ENCODE measurements at regions not wholly inside any gene's neighbourhood (a gene's known extent, or its start where the extent isn't known, plus 50 kb on each side); places are given as distances from the start of the nearest gene placed in this dataset.

DNA sequence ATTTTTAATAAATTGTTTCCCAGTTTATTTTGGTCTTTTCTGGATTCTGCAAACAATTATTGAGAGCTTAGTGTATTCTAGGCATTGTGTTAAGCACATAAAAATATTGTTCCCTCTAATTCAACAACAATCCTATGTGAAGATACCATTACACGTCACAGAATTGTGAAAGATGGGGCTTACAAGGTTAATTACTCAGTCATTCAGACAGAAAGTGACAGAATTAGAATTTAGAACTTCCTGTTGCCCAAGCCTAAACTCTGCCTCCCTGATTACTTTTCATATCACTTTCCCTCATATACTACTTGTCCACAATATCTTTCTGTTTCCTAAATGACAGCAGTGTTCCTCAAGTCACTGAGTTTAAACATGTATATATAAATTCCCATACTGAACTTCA is 186.7 kb upstream of the VEGFC start:
- DNase-seq (ENCODE audit: low spot score) = no peak

DNA sequence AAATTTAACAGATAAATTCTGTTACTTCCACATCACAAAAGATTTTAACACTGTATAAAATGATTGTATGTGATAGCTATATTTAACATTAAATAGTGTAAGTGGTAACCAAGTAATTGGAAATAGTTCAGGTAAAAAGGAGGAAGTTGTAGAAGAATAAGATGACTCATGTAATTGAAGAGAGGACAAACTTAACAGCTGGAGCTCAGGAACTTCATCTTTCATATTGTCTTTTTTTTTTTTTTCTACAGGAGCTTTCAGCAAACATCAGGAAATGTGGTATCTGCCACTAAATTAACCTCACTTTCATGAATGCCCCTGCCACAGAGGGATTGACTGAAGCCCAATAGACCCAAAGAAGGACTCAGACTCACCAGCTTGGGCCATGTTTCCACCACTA is 188.4 kb upstream of the VEGFC start:
- DNase-seq (ENCODE audit: low spot score) = no peak

DNA sequence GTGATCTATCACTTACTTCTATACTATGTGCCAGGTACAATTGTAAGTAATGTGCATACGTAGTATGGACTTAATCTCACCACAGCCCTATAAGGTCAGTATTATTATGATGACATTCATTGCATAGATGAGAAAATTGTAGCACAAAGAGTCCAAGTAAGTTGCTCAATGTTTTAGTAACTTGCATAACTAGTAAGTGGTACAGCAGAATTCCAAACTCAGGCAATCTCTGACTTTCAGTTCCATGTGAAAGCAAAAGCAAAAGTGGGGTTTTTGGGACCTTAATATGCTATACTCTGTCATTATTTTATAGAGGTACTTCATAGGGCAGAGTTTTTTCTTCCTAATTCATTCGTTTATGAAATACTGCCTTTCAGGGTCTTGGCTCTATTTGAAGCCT is 188.8 kb upstream of the VEGFC start:
- DNase-seq (ENCODE audit: low spot score) = peak; percentile 35

GRCh38 chr4:176988226-176988625 is 195.5 kb upstream of the VEGFC start:
- peak; percentile 77 for DNase-seq (ENCODE audit: low spot score)

DNA sequence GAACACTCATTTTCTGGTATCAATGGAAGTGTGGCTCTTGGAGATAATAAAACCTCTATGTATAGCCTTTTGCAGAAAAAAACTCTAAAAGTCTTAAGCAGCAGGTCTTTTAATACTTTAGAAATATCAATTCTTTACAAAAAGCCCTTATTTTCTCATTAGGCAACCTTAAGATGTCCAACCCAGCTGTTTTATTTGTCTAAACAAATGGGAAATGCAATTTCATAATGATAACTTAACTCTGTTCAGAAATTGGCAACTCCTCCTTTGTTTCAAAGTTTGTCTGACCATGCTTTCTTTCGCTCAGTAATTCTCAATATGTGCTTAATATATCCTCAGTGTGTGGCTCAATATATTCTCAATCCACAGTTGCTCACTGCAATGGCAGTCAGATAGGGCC is 196.5 kb upstream of the VEGFC start:
- no peak for DNase-seq (ENCODE audit: low spot score)

DNA sequence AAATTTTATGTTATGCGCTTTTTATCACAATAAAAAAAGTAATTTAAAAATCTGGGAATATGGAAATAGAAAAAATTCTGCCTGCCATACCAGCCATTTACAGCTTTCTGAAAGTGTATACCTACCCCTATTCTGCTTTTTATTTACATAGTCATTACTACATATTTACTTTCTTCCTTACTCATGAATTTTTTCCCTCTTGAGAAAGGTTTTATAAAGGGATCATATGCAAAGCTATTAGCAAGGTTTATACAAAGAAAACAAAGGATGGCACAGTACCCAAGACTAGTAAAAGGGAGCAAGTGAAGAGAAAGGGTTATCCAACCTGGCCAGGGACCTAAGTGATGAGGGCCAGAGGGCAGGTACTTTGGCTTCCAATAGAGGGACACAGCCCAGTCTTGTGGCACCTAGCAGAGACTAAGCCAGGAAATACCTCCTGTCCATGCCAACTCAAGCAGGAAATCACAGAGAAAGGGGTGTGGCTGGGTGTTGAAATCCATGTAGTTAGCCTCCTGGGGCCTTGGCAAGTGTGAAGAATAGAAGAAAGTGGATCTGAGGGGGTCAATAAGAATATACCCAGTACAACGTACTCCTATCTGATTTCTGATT is 207.3 kb upstream of the VEGFC start:
- no peak for DNase-seq (ENCODE audit: low spot score)

GRCh38 chr4:177001271-177002175 is 208.8 kb upstream of the VEGFC start:
- DNase-seq (ENCODE audit: low spot score) = peak; percentile 15

- DNase-seq (ENCODE audit: low spot score) = no peak
Measured at GRCh38 chr4:177005674-177006230, 213.0 kb upstream of the VEGFC start.

- DNase-seq (ENCODE audit: low spot score) = peak; percentile 5
Measured at GRCh38 chr4:177006331-177006730, 213.6 kb upstream of the VEGFC start.

GRCh38 chr4:177008071-177008835 is 215.5 kb upstream of the VEGFC start:
- peak; percentile 20 for DNase-seq (ENCODE audit: low spot score)

- no peak for DNase-seq (ENCODE audit: low spot score)
Measured at GRCh38 chr4:177008836-177009501, 216.2 kb upstream of the VEGFC start.

DNA sequence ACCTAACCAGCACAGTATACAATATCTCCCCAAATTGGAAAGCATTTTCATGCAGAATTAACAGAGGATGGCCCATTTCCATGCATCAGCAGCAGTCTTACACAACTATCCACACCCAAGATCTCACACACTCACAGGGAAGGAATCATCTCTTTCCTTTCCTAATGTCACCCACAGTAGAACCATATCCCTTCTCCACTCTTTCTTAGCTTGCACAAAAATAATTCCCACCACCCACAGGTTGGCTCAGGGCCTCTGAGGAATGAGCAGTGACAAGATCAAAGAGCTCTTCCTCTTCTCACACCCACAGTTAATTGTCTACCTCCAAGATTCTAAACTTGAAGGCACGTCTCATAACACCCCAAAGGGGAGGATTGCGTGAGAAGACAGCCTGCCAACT is 217.7 kb upstream of the VEGFC start:
- DNase-seq (ENCODE audit: low spot score) = peak; percentile 6

DNA sequence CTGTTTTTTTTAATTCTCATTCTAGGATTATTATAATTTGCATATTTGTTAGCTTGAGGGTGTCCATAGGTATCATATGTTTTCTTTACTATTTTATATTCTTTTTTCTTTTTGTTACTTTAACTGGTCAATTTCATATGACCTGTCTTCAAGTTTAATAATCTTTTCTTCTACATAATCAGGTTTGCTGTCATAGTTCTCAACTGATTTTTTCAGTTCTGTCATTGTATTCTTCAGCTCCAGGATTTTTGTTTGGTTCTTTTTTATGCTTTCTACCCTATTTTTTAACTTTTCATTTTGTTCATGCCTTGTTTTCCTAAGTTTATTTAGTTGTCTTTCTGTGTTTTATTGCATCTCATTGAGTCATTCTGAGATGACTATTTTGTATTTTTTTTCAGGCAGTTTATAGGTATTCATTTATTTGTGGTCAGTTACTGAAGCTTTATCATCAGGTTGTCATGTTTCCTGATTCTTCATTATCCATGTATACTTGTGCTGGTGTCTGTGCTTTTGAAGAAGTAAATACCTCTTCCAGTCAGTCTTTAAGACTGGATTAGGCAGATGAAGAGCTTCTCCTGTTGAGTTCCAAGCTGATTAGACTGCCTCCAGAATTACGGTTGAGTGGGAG is 220.3 kb upstream of the VEGFC start:
- DNase-seq (ENCODE audit: low spot score) = no peak

DNA sequence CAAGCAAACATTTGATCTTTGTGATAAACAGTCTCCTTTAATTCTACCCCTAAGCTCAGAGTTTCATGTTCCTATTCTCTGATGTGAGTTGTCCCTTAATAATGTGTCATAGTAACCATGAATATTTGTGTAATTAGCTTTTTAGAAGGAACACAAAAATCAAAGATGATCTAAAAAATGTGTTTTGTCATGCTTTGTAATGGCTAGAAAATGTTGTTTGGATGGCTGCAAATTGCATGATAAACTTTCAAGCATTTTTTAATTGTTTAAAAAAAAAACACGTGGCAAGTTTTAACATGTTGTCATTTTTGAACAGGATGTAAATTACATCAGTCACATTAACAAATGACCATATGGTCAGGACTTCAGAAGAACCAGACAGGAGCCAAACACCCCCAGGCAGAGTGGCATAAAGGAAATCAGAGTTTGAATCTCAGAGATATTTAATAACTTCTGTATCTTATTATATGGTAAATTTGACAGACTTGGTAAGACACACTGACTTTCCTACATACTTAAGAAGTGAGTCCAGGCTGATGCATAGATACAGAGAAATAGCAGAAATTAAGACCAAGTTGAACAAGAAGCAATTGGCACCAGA is 223.9 kb upstream of the VEGFC start:
- peak; percentile 52 for DNase-seq (ENCODE audit: low spot score)

- no peak for DNase-seq (ENCODE audit: low spot score)
Measured at GRCh38 chr4:177023951-177024350, 231.2 kb upstream of the VEGFC start.

- DNase-seq (ENCODE audit: low spot score) = no peak
Measured at GRCh38 chr4:177032341-177032740, 239.6 kb upstream of the VEGFC start.

DNA sequence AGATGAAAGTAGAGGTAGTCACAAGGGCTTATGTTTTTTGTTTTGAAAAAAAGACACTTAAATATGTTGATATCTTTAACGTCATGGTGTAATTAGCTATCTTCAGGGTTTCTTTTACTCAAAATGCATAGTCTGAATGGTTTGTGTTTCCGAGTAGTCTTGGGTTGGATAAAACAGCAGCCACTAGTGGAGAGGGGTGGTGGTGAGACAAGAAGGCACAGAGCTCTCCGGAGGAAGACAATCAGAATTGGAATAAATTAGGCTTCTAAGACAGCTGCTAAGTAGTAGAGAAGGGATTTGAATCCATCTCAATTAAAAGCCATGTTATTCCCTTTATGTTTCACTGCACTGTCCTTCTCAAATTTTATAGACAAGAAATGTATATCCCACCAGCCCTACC is 240.4 kb upstream of the VEGFC start:
- no peak for DNase-seq (ENCODE audit: low spot score)

- no peak for DNase-seq (ENCODE audit: low spot score)
Measured at GRCh38 chr4:177033632-177034031, 240.9 kb upstream of the VEGFC start.

DNA sequence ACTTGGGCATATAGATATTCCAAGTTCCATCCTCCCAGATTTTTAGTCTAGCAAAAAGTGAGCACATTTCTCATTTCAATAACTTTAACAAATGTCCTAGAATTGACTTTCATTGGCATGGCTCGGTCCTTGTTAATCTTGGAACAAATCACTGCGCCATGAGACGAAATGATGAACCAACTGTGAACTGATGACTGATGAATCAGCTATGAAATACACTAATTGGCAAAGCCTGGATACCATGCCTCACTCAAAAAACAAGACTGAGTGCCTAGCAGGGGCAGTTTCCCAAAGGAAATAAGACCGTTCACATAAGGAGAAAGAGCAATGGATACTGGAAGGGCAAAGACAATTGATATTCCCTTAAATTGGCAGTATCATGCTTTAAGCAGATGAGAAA is 248.6 kb upstream of the VEGFC start:
- DNase-seq (ENCODE audit: low spot score) = peak; percentile 7

DNA sequence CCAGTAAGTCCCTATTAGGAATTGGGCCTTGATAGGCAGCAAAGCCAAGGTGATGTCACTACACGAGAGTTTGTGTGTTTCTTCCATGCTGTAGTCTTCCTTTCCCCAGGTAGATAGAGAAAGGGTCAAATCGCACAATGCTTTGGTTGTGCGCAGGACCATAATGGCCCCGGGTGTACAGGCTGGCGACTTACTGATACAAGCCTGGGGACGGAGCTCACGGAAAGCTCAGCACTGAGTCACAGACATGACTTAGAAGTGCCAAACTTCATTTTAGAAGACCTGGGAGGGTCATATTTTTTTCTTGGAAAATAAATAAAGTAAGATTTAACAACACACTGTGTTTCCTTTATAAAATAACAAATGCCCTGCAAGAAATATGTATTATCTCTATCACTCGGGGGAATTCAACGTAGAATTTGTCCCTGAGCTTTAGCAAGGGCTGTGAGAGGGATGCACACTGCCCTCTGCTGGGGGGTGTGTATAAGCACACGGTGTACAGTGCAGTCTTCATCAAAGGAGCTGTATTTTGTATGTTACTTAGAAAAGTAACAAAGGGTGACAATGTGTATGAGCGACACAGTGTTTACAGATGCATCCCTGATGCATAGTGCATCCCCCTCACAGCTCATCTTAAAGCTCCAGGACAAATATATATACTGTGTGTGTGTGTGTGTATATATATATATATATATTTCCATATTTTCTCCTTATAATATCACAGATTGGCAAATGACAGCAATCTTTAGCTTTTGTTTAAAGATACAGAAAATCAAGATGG is 254.5 kb upstream of the VEGFC start:
- DNase-seq (ENCODE audit: low spot score) = peak; percentile 73

Data from GM03348 (cell line).